GM12878 (cell line): ENCODE measurements at regions not wholly inside any gene's neighbourhood (a gene's known extent, or its start where the extent isn't known, plus 50 kb on each side); places are given as distances from the start of the nearest gene placed in this dataset.

Experiments used
- BHLHE40 ChIP-seq, 2 experiments: fragments of 450-650 bp in 1 of 2; IDR thresholded peaks; 2 replicates each; pipeline ENCODE4 v1.6.1; 2011 to 2017; ENCODE audit warnings: low read depth in 2 of 2, borderline replicate concordance in 1 of 2, improper control_type of control experiment in 1 of 2, low read length in 1 of 2, mild to moderate bottlenecking in 1 of 2
- EZH2 ChIP-seq: IDR thresholded peaks from 2 replicates; pipeline ENCODE4 v1.6.1; 2012; ENCODE audit warnings: low read depth, mild to moderate bottlenecking, control low read depth, inconsistent platforms, low read length, borderline replicate concordance; ENCODE audit not compliant: control insufficient read depth
- KAT2A ChIP-seq: conservative IDR thresholded peaks from 2 replicates; pipeline ENCODE4 v1.6.1; 2011; ENCODE audit warnings: low read depth, low read length; ENCODE audit not compliant: control insufficient read depth
- NFXL1 ChIP-seq: fragments of 450-650 bp; IDR thresholded peaks from 2 replicates; pipeline ENCODE4 v1.6.1; 2017; ENCODE audit warnings: antibody characterized with exemption, mild to moderate bottlenecking, borderline replicate concordance
- PAX5 ChIP-seq: IDR thresholded peaks from 2 replicates; pipeline ENCODE4 v1.6.1; 2011; ENCODE audit warnings: low read depth, low read length, borderline replicate concordance
- POLR2AphosphoS5 ChIP-seq: IDR thresholded peaks from 2 replicates; pipeline ENCODE4 v1.6.1; 2011; ENCODE audit warnings: mild to moderate bottlenecking, low read length, inconsistent platforms
- RBBP5 ChIP-seq: fragments of 200-600 bp; sonication (generic); conservative IDR thresholded peaks from 2 replicates; pipeline ENCODE4 v1.6.1; 2016
- SREBF2 ChIP-seq: IDR thresholded peaks from 2 replicates; pipeline ENCODE4 v1.6.1; 2012; ENCODE audit warnings: mild to moderate bottlenecking, low read length
- SUPT20H ChIP-seq: IDR thresholded peaks from 2 replicates; pipeline ENCODE4 v1.6.1; 2011; ENCODE audit warnings: low read depth, mild to moderate bottlenecking, low read length, moderate library complexity, borderline replicate concordance; ENCODE audit not compliant: control insufficient read depth
- TF ChIP-seq, protein P1 (sequence below): IDR thresholded peaks from 2 replicates; pipeline ENCODE4 v1.6.1; 2011; ENCODE audit warnings: low read depth, mild to moderate bottlenecking, low read length, moderate library complexity, borderline replicate concordance; ENCODE audit errors: extremely low read depth
- TF ChIP-seq, protein P2 (sequence below): fragments of 450-650 bp; IDR thresholded peaks from 2 replicates; pipeline ENCODE4 v1.6.1; 2018; ENCODE audit warnings: borderline replicate concordance, mild to moderate bottlenecking; ENCODE audit not compliant: partially characterized antibody

DNA sequence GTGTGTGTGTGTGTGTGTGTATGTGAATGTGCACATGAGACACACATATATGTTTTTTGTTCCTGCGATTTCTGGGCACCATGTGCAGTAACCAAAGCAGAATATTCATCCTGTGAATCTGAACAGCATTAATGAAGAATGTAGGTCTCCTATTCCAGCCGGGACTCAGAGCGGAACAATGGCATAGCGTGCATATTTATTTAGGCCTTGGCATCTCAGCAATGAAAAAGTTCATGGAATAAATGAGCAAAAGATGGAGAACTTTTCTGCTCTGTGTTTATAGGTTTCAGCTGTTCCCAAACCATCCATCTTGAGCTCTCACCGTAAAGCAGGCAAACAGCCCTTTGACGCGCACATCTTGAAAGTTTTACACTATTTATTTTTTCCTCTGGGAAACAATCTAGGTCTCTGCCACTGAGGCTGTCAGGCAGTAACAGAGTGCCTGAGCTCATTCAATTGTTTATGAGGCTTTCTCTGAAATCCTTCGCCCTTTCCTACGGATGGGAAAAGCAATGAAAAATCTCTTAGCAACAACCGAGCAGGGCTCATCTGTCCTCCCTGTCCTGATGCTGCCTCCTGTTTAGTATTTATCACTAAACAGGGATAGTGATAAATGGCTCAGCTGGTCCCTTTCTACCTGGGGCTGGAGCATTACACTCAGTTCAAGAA, 65.9 kb upstream of the KCNK12 start (continued):
- TF ChIP-seq, protein P1, sequence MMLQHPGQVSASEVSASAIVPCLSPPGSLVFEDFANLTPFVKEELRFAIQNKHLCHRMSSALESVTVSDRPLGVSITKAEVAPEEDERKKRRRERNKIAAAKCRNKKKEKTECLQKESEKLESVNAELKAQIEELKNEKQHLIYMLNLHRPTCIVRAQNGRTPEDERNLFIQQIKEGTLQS, result no peak
- TF ChIP-seq SUPT20H (no peak), PAX5 (no peak), BHLHE40 (IDR thresholded peaks at IDR 0.05; ENCODE audit: borderline replicate concordance in 1 of 2, low read depth in 2 of 2, low read length in 1 of 2) (no peak), NFXL1 (no peak), POLR2AphosphoS5 (no peak), EZH2 (no peak), KAT2A (no peak), RBBP5 (no peak), SREBF2 (no peak)
- TF ChIP-seq, protein P2, sequence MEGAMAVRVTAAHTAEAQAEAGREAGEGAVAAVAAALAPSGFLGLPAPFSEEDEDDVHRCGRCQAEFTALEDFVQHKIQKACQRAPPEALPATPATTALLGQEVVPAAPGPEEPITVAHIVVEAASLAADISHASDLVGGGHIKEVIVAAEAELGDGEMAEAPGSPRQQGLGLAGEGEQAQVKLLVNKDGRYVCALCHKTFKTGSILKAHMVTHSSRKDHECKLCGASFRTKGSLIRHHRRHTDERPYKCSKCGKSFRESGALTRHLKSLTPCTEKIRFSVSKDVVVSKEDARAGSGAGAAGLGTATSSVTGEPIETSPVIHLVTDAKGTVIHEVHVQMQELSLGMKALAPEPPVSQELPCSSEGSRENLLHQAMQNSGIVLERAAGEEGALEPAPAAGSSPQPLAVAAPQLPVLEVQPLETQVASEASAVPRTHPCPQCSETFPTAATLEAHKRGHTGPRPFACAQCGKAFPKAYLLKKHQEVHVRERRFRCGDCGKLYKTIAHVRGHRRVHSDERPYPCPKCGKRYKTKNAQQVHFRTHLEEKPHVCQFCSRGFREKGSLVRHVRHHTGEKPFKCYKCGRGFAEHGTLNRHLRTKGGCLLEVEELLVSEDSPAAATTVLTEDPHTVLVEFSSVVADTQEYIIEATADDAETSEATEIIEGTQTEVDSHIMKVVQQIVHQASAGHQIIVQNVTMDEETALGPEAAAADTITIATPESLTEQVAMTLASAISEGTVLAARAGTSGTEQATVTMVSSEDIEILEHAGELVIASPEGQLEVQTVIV, result no peak
